Stimulated activated naive CD4-positive, alpha-beta T cell (primary cell): ENCODE measurements at regions not wholly inside any gene's neighbourhood (a gene's known extent, or its start where the extent isn't known, plus 50 kb on each side); places are given as distances from the start of the nearest gene placed in this dataset.
A peak's percentile ranks its signal among the peaks of the same experiment; 100 is the strongest.

Experiments used
- DNase-seq, 6 experiments: peaks; one replicate each; lab custom pipeline; 2025; lab: John Stamatoyannopoulos, UW

DNA sequence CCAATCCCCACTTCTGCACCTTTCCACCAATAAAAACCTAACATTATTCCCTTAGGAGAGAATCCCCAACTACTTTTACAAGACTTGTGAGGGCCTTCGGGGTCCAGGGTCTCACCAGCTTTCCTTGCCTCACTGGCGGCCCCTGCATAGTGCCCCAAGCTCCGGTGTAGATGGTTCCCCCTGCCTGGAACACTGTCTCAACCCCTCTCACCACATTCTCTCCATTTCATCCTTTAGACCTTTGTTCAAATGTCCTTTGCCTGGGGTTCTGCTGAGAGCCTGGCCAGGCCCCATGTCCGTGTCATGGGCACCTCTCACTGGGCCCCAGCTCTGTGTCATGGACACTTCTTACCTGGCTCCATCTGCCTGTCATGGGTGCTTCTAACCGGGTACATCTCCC is 64.5 kb upstream of the SORCS3 start:
- no peak for DNase-seq

DNA sequence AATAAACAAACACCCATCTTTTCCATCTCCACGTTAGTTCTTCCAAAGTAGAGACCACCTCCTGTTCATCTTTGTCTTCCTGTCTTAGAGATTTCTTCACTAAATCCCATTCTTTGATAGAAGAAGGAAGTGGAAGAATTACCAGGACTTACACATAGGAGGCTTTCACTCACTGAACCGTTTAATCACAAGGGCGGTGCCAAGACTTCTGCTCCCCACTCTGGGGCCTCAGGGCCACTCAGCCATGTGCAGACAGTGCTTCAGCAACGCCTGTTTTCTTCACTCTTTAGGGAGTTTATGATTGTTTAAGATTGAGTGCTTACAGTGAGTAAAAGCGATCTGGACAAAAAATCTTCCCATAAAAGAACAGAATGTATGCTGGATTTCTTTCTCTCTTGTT is 63.9 kb upstream of the SORCS3 start:
- no peak for DNase-seq

DNA sequence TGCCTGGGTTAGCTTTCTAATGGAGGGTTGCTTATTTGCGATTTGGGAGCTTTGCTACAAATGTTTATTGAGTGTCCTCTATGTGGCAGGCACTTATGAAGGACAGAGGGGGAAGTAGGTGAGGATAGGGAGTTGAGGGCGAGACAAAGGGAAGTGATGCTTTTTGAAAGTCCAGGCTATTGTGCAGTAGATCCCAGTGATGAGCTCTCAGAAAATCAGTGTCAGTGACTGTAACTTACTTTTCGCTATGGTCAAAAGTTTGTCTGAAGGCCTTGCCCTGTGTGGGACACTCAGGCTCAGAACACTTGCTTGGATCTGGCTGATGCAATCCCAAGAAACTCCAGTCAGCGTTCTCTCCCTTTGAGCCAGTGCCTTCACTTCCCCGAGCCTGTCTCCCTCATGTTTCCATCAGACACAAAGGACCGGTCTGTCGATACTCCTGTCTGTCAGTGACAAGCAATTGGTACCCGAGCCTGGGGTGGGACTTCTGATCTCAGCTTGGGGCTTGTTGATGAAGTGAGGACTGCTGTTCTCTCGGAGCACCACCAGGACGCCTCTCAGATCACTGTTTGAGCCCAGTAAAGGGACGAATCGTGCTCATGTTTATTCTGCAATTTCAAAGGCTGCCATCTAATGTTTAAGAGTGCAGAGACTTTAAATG is 63.1 kb upstream of the SORCS3 start:
- no peak for DNase-seq

DNA sequence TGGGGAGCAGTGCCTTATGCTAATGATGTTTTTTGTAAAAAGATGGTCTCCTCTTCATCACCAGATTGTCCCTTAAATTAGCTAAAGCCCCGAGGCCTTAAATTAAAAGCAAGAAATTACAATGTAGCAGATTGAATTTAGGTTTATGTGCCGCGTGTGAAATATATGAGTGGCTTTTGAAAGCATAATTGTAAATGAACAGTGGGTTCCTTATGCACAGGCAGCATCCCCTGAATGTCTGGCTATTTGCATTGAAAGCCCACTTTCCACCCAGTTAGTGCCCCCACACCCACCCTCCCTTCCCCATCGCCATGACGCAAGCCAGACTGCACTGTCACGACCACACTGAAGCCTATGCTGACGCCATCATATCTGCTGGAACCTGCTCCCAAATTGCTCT is 62.4 kb upstream of the SORCS3 start:
- DNase-seq, result no peak

DNA sequence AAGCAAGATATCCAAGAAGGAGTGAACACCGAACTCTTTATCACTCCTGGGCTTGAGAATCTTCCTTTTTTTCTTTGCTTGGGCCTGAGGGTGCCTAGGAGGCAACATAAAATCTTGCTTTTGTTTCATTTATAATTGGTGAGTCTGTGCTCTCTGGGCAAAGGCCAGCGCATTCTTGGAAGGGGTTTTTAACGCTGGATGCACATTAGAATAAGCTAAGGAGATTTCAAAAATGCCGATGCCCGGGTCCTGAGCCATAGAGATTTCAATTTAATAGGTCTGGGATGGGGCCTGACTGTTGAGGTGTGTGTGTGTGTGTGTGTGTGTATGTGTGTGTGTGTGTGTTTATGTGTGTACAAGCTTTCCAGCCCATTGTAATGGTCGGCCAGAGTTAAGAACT is 62.0 kb upstream of the SORCS3 start:
- no peak for DNase-seq

DNA sequence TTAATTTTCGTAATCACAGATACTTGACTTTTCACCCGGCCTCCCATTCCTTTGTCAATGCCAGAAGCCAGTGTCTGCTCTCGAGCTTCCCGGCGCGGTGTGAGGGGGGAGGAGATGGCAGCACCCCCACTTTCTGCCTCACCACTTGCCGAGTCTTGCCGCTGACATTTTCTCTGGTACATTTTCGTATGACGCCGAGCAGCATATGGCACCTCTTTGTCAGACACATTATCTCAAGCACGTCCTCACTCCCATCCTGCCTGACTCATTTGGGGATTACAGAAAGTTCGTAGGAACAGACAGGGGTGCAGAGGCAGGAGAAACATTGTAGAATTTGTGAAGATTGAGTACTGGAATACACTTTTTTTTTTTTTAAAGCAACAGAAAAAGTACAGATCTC is 60.8 kb upstream of the SORCS3 start:
- no peak for DNase-seq

DNA sequence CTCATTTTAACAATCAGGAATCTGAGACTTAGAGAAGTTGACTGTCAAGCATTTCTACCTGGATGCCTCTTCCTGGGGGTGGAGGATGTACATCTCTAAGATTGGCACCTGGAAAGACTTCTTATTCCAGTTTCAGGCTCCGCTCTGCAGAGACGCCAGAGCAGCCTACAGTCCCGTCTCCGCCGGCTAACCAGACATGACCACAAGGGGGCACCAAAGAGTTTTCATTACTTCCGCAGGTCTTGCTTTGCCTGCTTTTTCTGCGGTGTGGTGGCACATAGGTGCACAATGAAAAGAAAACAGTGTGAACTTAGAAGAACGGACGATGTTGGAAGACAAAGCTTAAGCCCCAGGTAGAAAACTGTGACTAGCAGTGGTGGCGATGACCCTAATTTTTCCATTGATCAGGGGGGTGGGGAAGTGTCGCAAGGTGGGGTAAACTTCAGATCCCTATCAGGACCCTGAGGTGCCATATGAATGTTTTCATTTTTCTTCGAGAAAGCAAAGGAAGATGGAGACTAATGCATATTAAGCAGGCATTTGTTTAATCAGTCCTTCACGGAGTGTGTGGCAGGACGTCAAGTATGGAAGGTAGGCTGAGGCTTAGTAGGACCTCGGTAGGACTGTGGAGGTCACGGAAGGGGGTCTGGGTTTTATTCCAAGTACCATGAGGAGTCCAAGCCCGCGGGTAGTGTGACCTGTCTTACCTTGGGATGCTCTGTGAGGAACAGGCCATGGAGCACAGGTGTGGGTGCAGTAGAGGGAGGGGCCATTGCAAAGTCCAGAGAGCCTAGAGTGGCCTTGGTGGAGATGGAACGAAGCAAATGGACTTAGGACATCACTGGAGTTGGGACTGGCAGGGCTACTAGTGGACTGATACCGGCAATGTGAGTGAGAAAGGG is 60.1 kb upstream of the SORCS3 start:
- DNase-seq, result peak; percentile 27 to 82 (median 50)

DNA sequence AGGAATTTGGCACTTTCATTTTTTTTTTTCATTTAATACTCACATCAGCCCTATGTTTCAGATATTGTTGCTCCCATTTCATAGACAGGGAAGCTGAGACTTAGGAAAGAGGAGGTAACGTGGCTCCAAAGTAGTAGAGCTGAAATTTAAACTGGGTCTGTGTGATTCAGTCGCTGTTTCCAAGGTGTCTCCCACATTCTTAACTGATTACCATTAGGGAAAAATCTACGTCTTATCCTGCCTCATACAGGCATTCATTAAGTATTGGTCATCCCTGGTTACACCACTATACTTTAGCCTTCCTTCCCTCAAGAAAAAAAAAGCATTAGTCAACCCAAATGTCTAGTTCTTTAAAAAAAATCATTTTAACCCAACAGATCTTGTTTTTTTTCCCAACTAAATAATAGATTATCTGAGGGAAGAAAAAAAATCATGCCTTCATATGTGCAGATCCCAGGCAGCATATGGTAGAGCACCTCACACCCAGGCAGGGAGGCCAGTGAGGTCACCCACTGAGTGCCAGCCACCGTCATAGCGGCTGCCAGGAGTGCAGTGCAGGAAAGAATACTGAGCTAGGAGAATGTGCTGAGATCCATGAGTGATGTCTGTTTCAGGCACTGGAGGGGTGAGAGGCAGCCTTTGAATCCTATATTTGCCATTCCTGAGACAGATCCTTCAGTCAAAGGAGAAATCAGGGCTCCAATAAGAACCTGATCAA is 59.0 kb upstream of the SORCS3 start:
- no peak for DNase-seq

DNA sequence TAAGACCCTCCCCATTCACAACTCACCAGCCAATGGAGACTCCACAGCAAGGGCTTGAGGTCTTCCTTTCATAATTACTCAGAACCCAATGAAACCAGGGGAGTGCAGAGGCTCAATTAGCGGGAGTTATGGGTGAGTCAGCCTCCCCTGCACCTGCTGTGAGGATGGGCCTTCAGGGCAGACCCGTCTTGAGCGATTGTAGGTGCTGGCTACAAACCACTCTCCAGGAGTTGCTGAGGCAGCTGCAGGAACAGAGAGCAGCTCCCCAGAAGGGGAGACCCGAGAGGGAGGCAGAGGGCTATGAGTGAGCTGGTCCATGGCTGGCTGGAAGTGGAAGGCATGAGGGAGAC is 58.5 kb upstream of the SORCS3 start:
- DNase-seq, result no peak

DNA sequence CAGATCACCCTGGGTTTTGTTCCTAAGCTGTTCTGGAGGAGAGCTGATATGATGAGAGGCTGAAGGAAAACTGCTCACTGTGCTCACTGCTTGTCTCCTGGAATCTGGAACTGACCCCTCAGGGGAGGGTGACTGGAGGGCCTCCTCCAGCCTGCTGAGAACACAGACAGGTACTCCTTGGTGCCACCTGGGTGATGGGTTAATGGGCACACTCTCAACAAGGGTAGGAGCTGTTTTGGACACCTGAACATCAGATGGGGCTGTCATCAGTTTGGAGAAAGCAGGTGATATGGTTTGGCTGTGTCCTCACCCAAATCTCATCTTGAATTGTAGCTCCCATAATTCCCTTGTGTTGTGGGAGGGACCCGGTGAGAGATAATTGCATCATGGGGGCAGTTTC is 58.1 kb upstream of the SORCS3 start:
- no peak for DNase-seq

DNA sequence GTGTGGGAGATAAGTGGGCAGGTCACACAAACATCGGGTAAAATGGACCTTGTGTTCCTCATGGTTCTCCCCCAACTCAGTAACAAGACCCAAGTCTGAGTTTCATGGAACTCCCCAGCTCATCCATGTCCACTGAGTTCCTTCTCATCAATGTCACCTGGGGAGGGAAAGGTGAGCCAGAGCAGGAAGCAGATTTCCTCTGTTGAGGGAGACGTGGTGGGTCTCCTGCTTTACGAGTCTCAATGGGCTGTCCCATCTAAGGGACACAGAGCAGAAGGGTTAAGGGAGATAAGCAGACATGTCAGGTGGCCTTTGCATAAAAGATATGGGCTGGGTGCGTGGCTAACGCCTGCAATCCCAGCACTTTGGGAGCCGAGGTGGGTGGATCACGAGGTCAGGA is 56.5 kb upstream of the SORCS3 start:
- DNase-seq, result no peak

DNA sequence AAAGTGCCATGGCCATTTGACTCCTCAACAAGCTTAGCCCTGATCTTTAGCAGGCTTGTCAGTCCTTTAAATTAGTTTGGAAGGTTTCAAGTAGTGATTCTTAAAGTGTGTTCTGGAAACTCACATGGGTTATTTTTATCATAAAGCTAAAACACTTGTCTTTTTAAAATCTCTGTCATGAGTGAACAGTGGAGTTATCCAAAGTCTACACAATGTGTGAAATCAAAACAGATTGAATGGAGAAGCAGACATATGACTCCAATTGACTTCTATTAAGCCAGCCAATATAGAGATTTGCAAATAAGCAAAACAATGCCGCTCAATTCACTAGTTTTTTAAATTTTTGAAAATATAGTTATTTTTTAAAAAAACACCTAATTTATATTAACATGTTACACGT is 53.3 kb upstream of the SORCS3 start:
- DNase-seq, result no peak

DNA sequence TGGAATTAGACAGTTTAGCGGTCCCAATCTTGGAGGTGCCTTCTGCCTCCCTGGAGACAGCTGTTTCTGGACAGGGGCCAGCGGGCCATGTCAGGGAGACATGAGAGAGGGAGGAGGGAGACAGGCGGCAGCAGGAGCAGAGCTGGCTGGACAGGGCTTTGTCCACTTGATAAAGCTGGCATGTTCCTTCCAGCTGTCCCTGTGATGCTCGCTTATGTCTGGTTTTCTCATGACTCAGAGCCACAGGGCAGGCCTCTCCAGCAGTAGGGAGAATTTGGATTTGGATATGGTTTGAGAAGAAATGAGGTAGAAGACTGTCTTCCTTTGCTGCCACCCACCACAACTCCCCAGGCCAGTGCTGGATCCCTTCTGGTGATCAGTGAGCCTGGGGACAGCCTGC is 51.7 kb upstream of the SORCS3 start:
- no peak for DNase-seq

DNA sequence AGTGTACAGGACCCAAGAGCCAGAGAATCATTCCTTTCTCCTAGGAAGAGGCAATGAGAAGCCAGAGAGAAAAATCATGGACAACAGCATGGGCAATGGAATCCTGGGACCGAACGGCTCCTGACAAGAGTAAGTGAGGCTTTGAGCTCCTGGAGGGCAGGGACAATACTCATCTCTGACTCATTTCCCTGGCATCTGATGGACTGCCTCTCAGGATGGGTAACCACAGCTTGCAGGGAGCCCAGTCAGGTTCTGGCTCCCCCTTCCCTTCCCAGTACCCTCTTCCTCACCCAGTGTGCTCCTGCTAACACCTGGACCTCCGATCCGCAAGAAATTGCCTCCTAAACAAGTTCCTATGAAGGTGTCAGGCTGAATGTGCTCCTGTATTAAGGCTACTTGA is 51.2 kb upstream of the SORCS3 start:
- no peak for DNase-seq
